ENCODE measurements at regions not wholly inside any gene's neighbourhood (a gene's known extent, or its start where the extent isn't known, plus 50 kb on each side); places are given as distances from the start of the nearest gene placed in this dataset.

DNA sequence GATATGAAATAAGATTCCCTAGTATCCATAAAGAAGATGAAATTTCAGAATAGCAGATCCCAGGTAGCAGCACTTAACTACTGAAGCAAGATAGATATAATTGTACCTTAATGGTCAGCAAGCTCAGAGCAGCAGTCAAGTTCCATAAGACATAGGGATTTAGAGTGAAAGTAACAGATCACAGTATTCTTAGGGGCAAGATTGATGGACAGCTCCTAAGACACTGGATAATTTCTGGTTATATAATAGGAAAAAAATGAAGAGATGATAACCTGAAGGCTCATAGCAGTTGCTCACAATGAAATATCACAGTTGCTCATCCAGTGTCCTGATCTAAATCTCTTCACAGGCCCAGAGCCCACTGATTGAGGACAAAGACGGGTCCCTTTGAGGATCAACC, 66.0 kb downstream of the SLC30A10 start:
- TF ChIP-seq JUN (IDR thresholded peaks at IDR 0.05) (no peak), EP300 (IDR thresholded peaks at IDR 0.05) (no peak), CHD2 (IDR thresholded peaks at IDR 0.05; ENCODE audit: low read length, partially characterized antibody) (no peak), ZSCAN20 (CRISPR knock-in tag; IDR thresholded peaks at IDR 0.05) (no peak)
- TF ChIP-seq, protein P1, sequence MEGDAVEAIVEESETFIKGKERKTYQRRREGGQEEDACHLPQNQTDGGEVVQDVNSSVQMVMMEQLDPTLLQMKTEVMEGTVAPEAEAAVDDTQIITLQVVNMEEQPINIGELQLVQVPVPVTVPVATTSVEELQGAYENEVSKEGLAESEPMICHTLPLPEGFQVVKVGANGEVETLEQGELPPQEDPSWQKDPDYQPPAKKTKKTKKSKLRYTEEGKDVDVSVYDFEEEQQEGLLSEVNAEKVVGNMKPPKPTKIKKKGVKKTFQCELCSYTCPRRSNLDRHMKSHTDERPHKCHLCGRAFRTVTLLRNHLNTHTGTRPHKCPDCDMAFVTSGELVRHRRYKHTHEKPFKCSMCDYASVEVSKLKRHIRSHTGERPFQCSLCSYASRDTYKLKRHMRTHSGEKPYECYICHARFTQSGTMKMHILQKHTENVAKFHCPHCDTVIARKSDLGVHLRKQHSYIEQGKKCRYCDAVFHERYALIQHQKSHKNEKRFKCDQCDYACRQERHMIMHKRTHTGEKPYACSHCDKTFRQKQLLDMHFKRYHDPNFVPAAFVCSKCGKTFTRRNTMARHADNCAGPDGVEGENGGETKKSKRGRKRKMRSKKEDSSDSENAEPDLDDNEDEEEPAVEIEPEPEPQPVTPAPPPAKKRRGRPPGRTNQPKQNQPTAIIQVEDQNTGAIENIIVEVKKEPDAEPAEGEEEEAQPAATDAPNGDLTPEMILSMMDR (IDR thresholded peaks at IDR 0.05): no peak

Measured in A549 (cell line).